ENCODE measurements at regions not wholly inside any gene's neighbourhood (a gene's known extent, or its start where the extent isn't known, plus 50 kb on each side); places are given as distances from the start of the nearest gene placed in this dataset.

DNA sequence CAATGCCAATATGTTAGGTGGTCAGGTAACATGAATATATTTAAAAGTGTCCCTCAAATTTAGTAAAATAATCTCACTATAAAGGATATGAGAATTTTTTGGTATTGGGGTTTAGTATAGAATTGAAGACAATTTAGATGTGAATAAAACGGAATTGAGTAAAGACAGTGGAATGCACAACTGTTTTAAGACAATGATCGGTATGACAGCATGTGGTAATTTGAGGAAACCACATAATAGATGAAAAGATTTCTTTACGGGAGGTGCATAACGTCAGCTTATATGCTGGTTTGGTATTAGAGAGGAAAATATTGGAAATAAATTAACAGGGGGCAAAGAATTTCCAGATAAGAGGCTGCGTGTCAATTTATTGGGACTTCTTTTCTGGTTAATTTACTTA, 1043.2 kb downstream of the CDH18 start:
- Histone ChIP-seq H3K27me3 (no peaks in the 10 kb centered on the region), H3K4me1 (no peaks in the 10 kb centered on the region), H3K36me3 (no peaks in the 10 kb centered on the region), H3K4me3 (no peak overlapping the region), H3K9me3 (no peaks in the 10 kb centered on the region), H3K27ac (no peak overlapping the region)
- intact Hi-C loops (cut with DNase I; ENCODE audit: low total_unique reads) = no loop called here
- DNase-seq = no peak
- TF ChIP-seq, protein P1, sequence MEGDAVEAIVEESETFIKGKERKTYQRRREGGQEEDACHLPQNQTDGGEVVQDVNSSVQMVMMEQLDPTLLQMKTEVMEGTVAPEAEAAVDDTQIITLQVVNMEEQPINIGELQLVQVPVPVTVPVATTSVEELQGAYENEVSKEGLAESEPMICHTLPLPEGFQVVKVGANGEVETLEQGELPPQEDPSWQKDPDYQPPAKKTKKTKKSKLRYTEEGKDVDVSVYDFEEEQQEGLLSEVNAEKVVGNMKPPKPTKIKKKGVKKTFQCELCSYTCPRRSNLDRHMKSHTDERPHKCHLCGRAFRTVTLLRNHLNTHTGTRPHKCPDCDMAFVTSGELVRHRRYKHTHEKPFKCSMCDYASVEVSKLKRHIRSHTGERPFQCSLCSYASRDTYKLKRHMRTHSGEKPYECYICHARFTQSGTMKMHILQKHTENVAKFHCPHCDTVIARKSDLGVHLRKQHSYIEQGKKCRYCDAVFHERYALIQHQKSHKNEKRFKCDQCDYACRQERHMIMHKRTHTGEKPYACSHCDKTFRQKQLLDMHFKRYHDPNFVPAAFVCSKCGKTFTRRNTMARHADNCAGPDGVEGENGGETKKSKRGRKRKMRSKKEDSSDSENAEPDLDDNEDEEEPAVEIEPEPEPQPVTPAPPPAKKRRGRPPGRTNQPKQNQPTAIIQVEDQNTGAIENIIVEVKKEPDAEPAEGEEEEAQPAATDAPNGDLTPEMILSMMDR (IDR thresholded peaks at IDR 0.05) = no peak
- no peak for TF ChIP-seq POLR2A (IDR thresholded peaks at IDR 0.05)

DNA sequence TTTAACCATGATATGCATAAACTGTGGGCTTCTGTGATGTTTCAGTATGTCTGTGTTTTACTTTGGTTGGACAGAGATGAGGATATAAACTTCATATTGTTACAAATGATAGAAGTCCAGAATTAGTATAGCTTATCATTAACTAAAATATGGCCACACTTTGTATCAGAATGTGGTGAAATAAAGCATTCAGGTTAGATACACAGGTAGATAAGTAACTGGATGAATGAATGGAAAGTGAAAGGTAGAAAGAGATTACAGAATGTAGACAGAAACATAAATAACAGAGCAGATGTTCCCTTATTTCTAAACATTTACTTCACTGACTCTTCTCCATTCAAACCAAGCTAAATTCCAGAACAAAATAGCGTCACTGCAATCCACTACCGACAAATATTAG, 1033.8 kb downstream of the CDH18 start:
- intact Hi-C loops (cut with DNase I; ENCODE audit: low total_unique reads) = no loop called here
- Histone ChIP-seq H3K4me3 (no peak overlapping the region), H3K36me3 (no peaks in the 10 kb centered on the region), H3K4me1 (no peaks in the 10 kb centered on the region), H3K9me3 (no peaks in the 10 kb centered on the region), H3K27me3 (no peaks in the 10 kb centered on the region), H3K27ac (no peak overlapping the region)
- TF ChIP-seq, protein P1 (IDR thresholded peaks at IDR 0.05) = no peak
- TF ChIP-seq POLR2A (IDR thresholded peaks at IDR 0.05) = no peak
- no peak for DNase-seq

DNA sequence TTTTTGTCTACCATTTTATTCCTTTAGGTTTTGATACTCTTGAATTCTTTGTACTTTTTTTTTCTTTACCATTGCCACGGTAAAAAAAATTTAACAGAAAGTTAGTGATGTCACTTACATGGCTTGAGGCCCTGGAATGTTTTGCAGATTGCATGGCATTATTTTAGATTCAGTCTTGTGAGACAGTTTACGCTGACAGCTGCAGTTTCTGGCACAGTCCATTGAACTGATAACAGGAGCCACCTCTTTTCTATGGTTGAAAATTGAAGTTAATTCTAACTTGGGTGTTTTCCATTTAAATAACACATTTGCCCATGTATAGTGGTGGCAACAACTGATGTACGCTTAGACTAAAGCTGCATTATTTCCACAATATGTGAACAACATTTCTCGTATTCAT, 1028.5 kb downstream of the CDH18 start:
- Histone ChIP-seq H3K4me3 (no peak overlapping the region), H3K27me3 (no peaks in the 10 kb centered on the region), H3K27ac (no peak overlapping the region), H3K36me3 (no peaks in the 10 kb centered on the region), H3K4me1 (no peaks in the 10 kb centered on the region), H3K9me3 (no peaks in the 10 kb centered on the region)
- TF ChIP-seq, protein P1 (IDR thresholded peaks at IDR 0.05) = no peak
- TF ChIP-seq POLR2A (IDR thresholded peaks at IDR 0.05) = no peak
- intact Hi-C loops (cut with DNase I; ENCODE audit: low total_unique reads) = no loop called here
- no peak for DNase-seq

DNA sequence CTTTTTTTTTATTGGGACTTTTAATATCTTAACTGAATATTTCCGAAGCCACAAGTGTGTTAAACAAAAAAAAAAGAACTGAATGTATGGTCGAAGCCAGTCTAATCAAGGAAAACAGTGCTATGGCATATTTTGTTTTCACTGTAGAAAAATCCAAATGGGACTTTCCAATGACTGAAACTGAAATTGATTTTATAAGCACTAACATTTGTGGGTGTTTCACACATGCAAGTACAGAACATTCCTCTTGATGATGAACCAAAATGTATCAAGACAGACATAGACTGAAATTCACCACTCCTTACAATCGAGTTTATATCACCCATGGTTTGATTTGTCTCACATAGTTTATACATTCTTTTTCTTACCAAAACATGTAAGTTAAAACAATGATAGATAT, 1026.8 kb downstream of the CDH18 start:
- TF ChIP-seq, protein P1 (IDR thresholded peaks at IDR 0.05) = no peak
- TF ChIP-seq POLR2A (IDR thresholded peaks at IDR 0.05) = no peak
- Histone ChIP-seq H3K4me1 (no peaks in the 10 kb centered on the region), H3K9me3 (no peaks in the 10 kb centered on the region), H3K4me3 (no peak overlapping the region), H3K27ac (no peak overlapping the region), H3K36me3 (no peaks in the 10 kb centered on the region), H3K27me3 (no peaks in the 10 kb centered on the region)
- no peak for DNase-seq
- intact Hi-C loops (cut with DNase I; ENCODE audit: low total_unique reads) = no loop called here

DNA sequence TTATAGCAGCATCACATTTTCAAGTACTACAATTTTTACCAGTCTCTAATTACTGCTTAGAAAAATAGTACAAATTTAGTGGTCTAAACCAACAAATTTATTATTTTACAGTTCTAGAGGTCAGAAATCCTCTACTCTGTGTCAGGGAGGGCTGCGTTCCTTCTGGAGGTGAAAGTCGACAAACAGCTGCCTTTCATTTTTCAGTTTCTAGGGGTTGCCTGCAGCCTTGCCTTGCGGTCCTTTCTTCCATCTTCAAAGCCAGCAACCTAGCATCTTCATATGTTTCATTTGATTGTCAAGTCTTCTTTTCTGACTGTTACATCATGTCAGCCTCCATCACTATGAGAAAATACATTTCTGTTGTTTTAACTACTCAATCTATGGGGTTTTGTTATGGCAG, 1022.1 kb downstream of the CDH18 start:
- H3K4me1 ChIP-seq = no peaks in the 10 kb centered on the region
- no peaks in the 10 kb centered on the region for H3K27me3 ChIP-seq
- H3K9me3 ChIP-seq = no peaks in the 10 kb centered on the region
- H3K27ac ChIP-seq = no peak overlapping the region
- intact Hi-C loops (cut with DNase I; ENCODE audit: low total_unique reads) = no loop called here
- no peak for DNase-seq
- no peaks in the 10 kb centered on the region for H3K36me3 ChIP-seq
- H3K4me3 ChIP-seq = no peak overlapping the region
- no peak for TF ChIP-seq POLR2A (IDR thresholded peaks at IDR 0.05)
- TF ChIP-seq, protein P1 (IDR thresholded peaks at IDR 0.05) = no peak

All from uterus (tissue), 3 donors.